Neural cell (in vitro differentiated cells): ENCODE measurements at regions not wholly inside any gene's neighbourhood (a gene's known extent, or its start where the extent isn't known, plus 50 kb on each side); places are given as distances from the start of the nearest gene placed in this dataset.

ENCODE experiments used
- H2AFZ ChIP-seq: fragments of 200-600, 300-800 bp; sonication (generic), shearing (Covaris generic); 2 replicates; pipeline ENCODE4 v1.6.0; 2014; ENCODE audit warnings: low read depth, mild to moderate bottlenecking, antibody characterized with exemption, low read length, moderate library complexity
- H3F3A ChIP-seq: fragments of 200-600 bp; shearing (Covaris generic); 2 replicates; pipeline ENCODE4 v1.6.1; 2016; ENCODE audit warnings: mild to moderate bottlenecking, moderate library complexity, mixed read lengths, antibody characterized with exemption, low read length; ENCODE audit not compliant: insufficient read depth, poor library complexity, severe bottlenecking
- H3K27ac ChIP-seq: fragments of 200-600, 300-800 bp; sonication (generic), shearing (Covaris generic); 2 replicates; pipeline ENCODE4 v1.5.1; 2014; ENCODE audit warnings: mild to moderate bottlenecking, low read length, moderate library complexity
- H3K27me3 ChIP-seq: fragments of 300-800, 200-600 bp; sonication (generic), shearing (Covaris generic); 2 replicates; pipeline ENCODE4 v1.6.0; 2014; ENCODE audit warnings: mild to moderate bottlenecking, low read depth, low read length, moderate library complexity; ENCODE audit not compliant: insufficient read depth
- H3K36me3 ChIP-seq: fragments of 300-800, 200-600 bp; sonication (generic), shearing (Covaris generic); 2 replicates; pipeline ENCODE4 v1.5.1; 2014; ENCODE audit warnings: mild to moderate bottlenecking, antibody characterized with exemption, low read length, moderate library complexity; ENCODE audit not compliant: insufficient read depth
- H3K4me2 ChIP-seq: fragments of 300-800, 200-600 bp; sonication (generic), shearing (Covaris generic); 2 replicates; pipeline ENCODE4 v1.6.0; 2014; ENCODE audit warnings: mild to moderate bottlenecking, low read length
- H3K4me3 ChIP-seq: fragments of 300-800, 200-600 bp; sonication (generic), shearing (Covaris generic); 2 replicates; pipeline ENCODE4 v1.5.1; 2014; ENCODE audit warnings: mild to moderate bottlenecking, low read length, moderate library complexity
- H3K79me2 ChIP-seq: fragments of 200-600 bp; shearing (Covaris generic); replicated peaks from 2 replicates; pipeline ENCODE4 v1.6.0; 2014; ENCODE audit warnings: mild to moderate bottlenecking, low read length, moderate library complexity; ENCODE audit not compliant: insufficient read depth
- H3K9ac ChIP-seq: fragments of 300-800, 200-600 bp; sonication (generic), shearing (Covaris generic); 2 replicates; pipeline ENCODE4 v1.6.1; 2016; ENCODE audit warnings: mild to moderate bottlenecking, low read length, mixed read lengths
- H3K9me2 ChIP-seq: fragments of 200-600 bp; shearing (Covaris generic); 2 replicates; pipeline ENCODE4 v1.6.1; 2016; ENCODE audit warnings: mild to moderate bottlenecking, low read length, mixed read lengths; ENCODE audit not compliant: insufficient read depth
- H3K9me3 ChIP-seq: fragments of 200-600, 300-800 bp; sonication (generic), shearing (Covaris generic); 2 replicates; pipeline ENCODE4 v1.6.1; 2016; ENCODE audit warnings: mild to moderate bottlenecking, mixed run types, low read length, moderate library complexity, mixed read lengths
- H4K20me1 ChIP-seq: fragments of 200-600 bp; shearing (Covaris generic); 2 replicates; pipeline ENCODE4 v1.6.1; 2016; ENCODE audit warnings: mild to moderate bottlenecking, mixed run types; ENCODE audit not compliant: insufficient read depth
- CTCF ChIP-seq: fragments of 450-650 bp; IDR thresholded peaks from 2 replicates; pipeline ENCODE4 v1.5.1; 2014; ENCODE audit warnings: antibody characterized with exemption, mild to moderate bottlenecking, moderate library complexity; ENCODE audit not compliant: poor library complexity, severe bottlenecking
- EP300 ChIP-seq: fragments of 450-650 bp; conservative IDR thresholded peaks from 2 replicates; pipeline ENCODE4 v1.6.1; 2014; ENCODE audit warnings: antibody characterized with exemption, mild to moderate bottlenecking, moderate library complexity; ENCODE audit not compliant: poor library complexity, severe bottlenecking
- EZH2 ChIP-seq: fragments of 200-600, 300-800 bp; shearing (Covaris generic), sonication (generic); IDR thresholded peaks from 2 replicates; pipeline ENCODE4 v1.6.1; 2014; ENCODE audit warnings: antibody characterized with exemption, low read length, borderline replicate concordance, mild to moderate bottlenecking; ENCODE audit not compliant: insufficient read depth, poor library complexity, severe bottlenecking
- MXI1 ChIP-seq: fragments of 450-650 bp; conservative IDR thresholded peaks from 2 replicates; pipeline ENCODE4 v1.6.1; 2014; ENCODE audit warnings: antibody characterized with exemption, mild to moderate bottlenecking; ENCODE audit not compliant: poor library complexity, severe bottlenecking
- POLR2AphosphoS5 ChIP-seq: IDR thresholded peaks from 2 replicates; pipeline ENCODE4 v1.6.1; 2012
- RAD21 ChIP-seq: fragments of 450-650 bp; conservative IDR thresholded peaks from 2 replicates; pipeline ENCODE4 v1.6.1; 2014; ENCODE audit warnings: antibody characterized with exemption, mild to moderate bottlenecking, moderate library complexity
- REST ChIP-seq: IDR thresholded peaks from 2 replicates; pipeline ENCODE4 v1.6.1; 2012; ENCODE audit warnings: borderline replicate concordance
- SMC3 ChIP-seq: fragments of 450-650 bp; conservative IDR thresholded peaks from 2 replicates; pipeline ENCODE4 v1.6.1; 2014; ENCODE audit warnings: antibody characterized with exemption, mild to moderate bottlenecking, moderate library complexity; ENCODE audit not compliant: poor library complexity
- TAF1 ChIP-seq: IDR thresholded peaks from 2 replicates; pipeline ENCODE4 v1.6.1; 2012; ENCODE audit warnings: low read depth

- no peak overlapping the region for H3K9ac ChIP-seq
- H3K27ac ChIP-seq = no peak overlapping the region
- no peaks in the 10 kb centered on the region for H4K20me1 ChIP-seq
- no peak overlapping the region for H2AFZ ChIP-seq
- H3K27me3 ChIP-seq = no peaks in the 10 kb centered on the region
- no peak for TF ChIP-seq TAF1
- TF ChIP-seq CTCF = no peak
- no peak for TF ChIP-seq POLR2AphosphoS5
- no peak for TF ChIP-seq EZH2
- TF ChIP-seq MXI1 = no peak
- H3K36me3 ChIP-seq = no peaks in the 10 kb centered on the region
- H3K79me2 ChIP-seq = no peaks in the 10 kb centered on the region
- H3F3A ChIP-seq = no peaks in the 10 kb centered on the region
- H3K4me3 ChIP-seq = no peak overlapping the region
- no peak overlapping the region for H3K4me2 ChIP-seq
- H3K9me2 ChIP-seq = no peaks in the 10 kb centered on the region
- no peaks in the 10 kb centered on the region for H3K9me3 ChIP-seq
These were observed 922.9 kb downstream of the SI start for GRCh38 chr3:164155400-164155799.

GRCh38 chr3:164144824-164145223, 933.5 kb downstream of the SI start:
- Histone ChIP-seq H3K27me3 (no peaks in the 10 kb centered on the region), H2AFZ (no peak overlapping the region), H3K36me3 (no peaks in the 10 kb centered on the region), H3K4me2 (no peak overlapping the region), H3K9me3 (no peaks in the 10 kb centered on the region), H4K20me1 (no peaks in the 10 kb centered on the region), H3K79me2 (no peaks in the 10 kb centered on the region), H3K9ac (no peak overlapping the region), H3K9me2 (no peaks in the 10 kb centered on the region), H3K4me3 (no peak overlapping the region), H3K27ac (no peak overlapping the region), H3F3A (no peaks in the 10 kb centered on the region)
- TF ChIP-seq TAF1 (no peak), REST (no peak), MXI1 (no peak), CTCF (no peak), EZH2 (no peak), POLR2AphosphoS5 (no peak), RAD21 (no peak), EP300 (no peak), SMC3 (no peak)
